Muscle of leg (tissue), 3 donors: ENCODE measurements at regions not wholly inside any gene's neighbourhood (a gene's known extent, or its start where the extent isn't known, plus 50 kb on each side); places are given as distances from the start of the nearest gene placed in this dataset.

Experiments
- DNase-seq: peaks from one replicate; pipeline ENCODE4 v3.0.0; 2013
- H3K27ac ChIP-seq: one replicate; pipeline ENCODE4 v1.5.1; 2013; ENCODE audit warnings: mild to moderate bottlenecking, low read length, control low read depth
- H3K27me3 ChIP-seq: one replicate; pipeline ENCODE4 v1.6.1; 2013; ENCODE audit warnings: low read length; ENCODE audit not compliant: control insufficient read depth, insufficient read depth
- H3K36me3 ChIP-seq: one replicate; pipeline ENCODE4 v1.6.1; 2013; ENCODE audit warnings: low read length; ENCODE audit not compliant: control insufficient read depth, insufficient read depth
- H3K4me1 ChIP-seq: one replicate; pipeline ENCODE4 v1.6.1; 2013; ENCODE audit warnings: low read length; ENCODE audit not compliant: control insufficient read depth, insufficient read depth
- H3K4me3 ChIP-seq: one replicate; pipeline ENCODE4 v1.5.1; 2013; ENCODE audit warnings: low read length, control low read depth
- H3K9me3 ChIP-seq: replicated peaks from 2 replicates; pipeline ENCODE4 v1.6.1; 2013; ENCODE audit warnings: low read depth, low read length; ENCODE audit not compliant: control insufficient read depth
- WGBS: methylation state at CpG from one replicate; pipeline ENCODE4 v1.1.5; 2013; ENCODE audit warnings: missing lambda C conversion rate; ENCODE audit not compliant: insufficient coverage; 5-methylcytosine and 5-hydroxymethylcytosine counted together

DNA sequence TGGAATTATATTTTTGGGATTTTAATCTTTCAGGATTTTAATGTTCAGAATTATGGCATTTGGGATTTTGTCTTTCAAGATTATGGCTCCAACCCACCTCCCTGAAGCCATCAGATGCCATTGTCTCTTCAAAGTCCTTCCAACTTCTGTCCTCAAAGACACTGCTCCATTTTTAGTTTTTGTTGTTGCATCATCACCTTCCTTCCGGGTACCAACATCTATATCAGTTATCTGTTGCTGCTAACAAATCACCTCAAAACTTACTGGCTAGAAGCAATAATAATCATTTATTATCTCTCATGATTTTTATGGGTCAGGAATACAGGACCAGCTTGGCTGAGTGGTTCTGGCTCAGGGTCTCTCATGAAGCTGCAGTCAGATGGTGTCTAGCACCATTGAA lies 138.8 kb upstream of the ZBED5 start:
- no peaks in the 10 kb centered on the region for H3K36me3 ChIP-seq
- no peak overlapping the region for H3K4me3 ChIP-seq
- no peak overlapping the region for H3K27ac ChIP-seq
- no peak for DNase-seq
- H3K4me1 ChIP-seq, result no peaks in the 10 kb centered on the region
- peaks cover 8% of the 10 kb centered on the region for H3K27me3 ChIP-seq
- H3K9me3 ChIP-seq, result no peaks in the 10 kb centered on the region
- WGBS, result no CpG with 5 or more reads among the region's 1 CpG

DNA sequence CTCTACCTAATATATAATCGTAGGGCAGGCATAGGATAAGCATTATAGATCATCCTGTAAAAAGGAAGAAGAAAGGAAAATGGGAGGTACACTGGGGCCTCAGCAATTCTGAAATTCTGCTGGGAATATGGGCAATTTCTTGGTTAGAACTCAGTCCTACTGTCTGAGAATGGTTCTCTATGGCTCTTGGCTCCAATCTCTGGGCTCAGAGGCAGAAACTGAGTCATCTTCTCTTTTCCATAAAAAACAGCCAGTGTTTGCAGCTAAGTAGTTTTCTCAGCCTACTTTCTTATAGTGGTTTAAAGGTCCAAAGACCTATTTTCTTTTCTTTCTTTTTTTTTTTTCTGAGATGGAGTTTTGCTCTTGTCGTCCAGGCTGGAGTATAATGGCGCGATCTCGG lies 135.8 kb upstream of the ZBED5 start:
- DNase-seq, result no peak
- no CpG with 5 or more reads among the region's 5 CpGs for WGBS
- H3K4me1 ChIP-seq, result no peaks in the 10 kb centered on the region
- H3K27ac ChIP-seq, result no peak overlapping the region
- H3K4me3 ChIP-seq, result no peak overlapping the region
- H3K9me3 ChIP-seq, result no peaks in the 10 kb centered on the region
- peaks cover 3% of the 10 kb centered on the region for H3K27me3 ChIP-seq
- no peaks in the 10 kb centered on the region for H3K36me3 ChIP-seq

DNA sequence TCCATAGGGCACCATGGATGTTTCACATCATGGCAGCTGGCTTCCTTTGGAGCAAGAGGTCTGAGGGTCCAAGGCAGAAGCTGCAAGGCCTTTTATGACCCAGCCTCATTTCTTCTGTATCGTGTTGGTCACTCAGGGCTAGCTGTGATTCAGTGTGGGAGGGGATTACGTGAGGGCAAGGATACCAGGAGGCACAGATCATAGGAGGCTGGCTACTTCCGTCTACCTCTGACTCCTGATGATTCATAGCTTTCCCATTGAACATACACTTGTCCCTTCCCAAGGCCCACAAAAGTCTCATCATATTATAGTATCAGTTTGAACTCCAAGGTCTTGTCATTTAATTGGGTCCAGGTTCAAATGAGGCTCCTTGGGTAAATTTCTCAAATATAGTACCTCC lies 135.3 kb upstream of the ZBED5 start:
- no peaks in the 10 kb centered on the region for H3K9me3 ChIP-seq
- H3K27ac ChIP-seq, result no peak overlapping the region
- H3K4me1 ChIP-seq, result no peaks in the 10 kb centered on the region
- WGBS, result no CpG with 5 or more reads among the region's 3 CpGs
- H3K27me3 ChIP-seq, result peaks cover 3% of the 10 kb centered on the region
- H3K4me3 ChIP-seq, result no peak overlapping the region
- no peaks in the 10 kb centered on the region for H3K36me3 ChIP-seq
- no peak for DNase-seq

DNA sequence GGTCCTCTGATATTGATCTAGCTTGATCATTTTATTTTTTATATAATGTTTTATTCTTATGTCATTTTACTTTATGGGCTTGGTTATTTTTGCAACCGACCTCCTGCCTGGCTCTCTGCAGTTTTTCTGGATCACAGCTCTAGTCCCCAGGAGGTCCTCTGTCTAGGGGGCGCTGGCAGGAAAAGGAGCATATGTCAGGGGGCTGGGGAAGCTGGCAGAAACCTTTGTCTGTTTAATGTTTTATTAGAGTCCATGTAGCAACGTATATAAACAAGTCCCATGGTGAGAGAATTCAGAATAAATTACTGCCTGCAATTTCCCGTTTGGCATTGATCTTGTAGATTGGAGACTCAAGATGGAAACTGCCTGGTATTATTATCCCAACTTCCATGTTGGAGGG lies 133.5 kb upstream of the ZBED5 start:
- no peak for DNase-seq
- no peak overlapping the region for H3K4me3 ChIP-seq
- WGBS, result 59% methylated on average over 2 of the region's 4 CpGs
- no peaks in the 10 kb centered on the region for H3K36me3 ChIP-seq
- H3K27me3 ChIP-seq, result peaks cover 3% of the 10 kb centered on the region
- H3K9me3 ChIP-seq, result no peaks in the 10 kb centered on the region
- no peaks in the 10 kb centered on the region for H3K4me1 ChIP-seq
- no peak overlapping the region for H3K27ac ChIP-seq

DNA sequence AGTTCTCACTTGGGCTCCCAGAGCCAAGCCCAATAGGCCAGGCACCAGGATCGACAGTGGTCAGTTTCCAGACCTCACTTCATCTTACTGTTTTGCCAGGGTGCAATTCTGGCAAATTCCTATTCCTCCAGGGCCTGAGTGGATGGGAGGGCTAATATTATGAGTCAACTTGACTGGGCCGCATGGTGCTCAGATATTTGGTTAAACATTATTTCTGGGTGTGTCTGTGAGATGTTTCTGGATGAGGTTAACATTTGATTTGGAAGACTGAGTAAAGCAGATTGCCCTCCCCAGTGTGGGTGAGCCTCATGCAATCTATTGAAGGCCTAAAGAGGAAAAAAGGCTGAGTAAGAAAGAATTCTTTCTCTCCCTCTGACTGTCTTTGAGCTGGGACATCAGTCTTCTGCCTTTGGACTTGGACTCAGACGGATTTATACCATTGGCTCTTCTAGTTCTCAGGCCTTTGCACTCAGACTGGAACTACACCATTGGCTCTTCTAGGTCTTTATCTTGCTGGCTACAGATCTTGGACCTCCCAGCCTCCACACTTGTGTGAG lies 132.9 kb upstream of the ZBED5 start:
- Histone ChIP-seq H3K4me3 (no peak overlapping the region), H3K27ac (no peak overlapping the region), H3K4me1 (no peaks in the 10 kb centered on the region), H3K9me3 (no peaks in the 10 kb centered on the region), H3K27me3 (peaks cover 3% of the 10 kb centered on the region), H3K36me3 (no peaks in the 10 kb centered on the region)
- 80% methylated on average over 2 of the region's 3 CpGs for WGBS
- no peak for DNase-seq

DNA sequence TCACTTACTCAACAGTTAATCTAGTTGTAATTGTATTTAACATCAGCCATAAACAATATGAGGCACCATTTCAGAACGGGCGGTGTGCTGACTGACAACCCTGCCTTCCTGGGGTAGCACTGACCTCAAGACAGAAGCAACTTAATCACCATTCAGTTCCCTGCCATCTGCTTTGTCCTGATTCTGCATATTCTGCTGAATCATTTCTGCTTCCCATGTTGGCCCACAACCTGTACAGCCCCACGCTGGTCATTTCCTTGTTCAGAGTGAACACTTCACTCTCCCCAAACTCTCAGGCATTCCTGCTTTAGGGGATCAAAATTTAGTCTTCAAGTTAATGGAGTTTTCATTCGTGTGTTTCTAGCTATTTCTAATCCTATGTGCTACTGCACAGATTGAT lies 132.3 kb upstream of the ZBED5 start:
- WGBS, result 94% methylated on average over 2 of the region's 4 CpGs
- Histone ChIP-seq H3K27me3 (peaks cover 3% of the 10 kb centered on the region), H3K4me3 (no peak overlapping the region), H3K27ac (no peak overlapping the region), H3K9me3 (no peaks in the 10 kb centered on the region), H3K36me3 (no peaks in the 10 kb centered on the region), H3K4me1 (no peaks in the 10 kb centered on the region)
- no peak for DNase-seq

DNA sequence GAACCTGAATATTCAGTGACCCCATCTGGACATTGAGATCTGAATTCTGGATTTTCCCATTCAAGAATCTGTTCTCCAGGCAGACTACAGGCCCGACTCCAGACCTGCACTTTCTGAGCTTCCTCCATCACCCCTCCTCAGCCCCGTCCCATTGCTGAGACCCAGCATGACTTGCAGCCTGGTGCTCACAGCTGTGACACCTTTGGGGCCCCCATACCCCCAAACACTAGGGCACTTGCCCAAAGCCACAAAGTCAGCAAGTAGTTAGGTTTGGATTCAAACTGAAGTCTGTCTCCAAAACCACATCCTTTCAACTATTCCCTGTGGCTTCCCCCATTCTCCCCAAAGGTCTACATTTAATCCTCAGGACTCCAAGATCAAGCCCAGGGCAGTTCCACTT lies 128.2 kb upstream of the ZBED5 start:
- Histone ChIP-seq H3K9me3 (no peaks in the 10 kb centered on the region), H3K4me1 (no peaks in the 10 kb centered on the region), H3K27ac (no peak overlapping the region), H3K4me3 (no peak overlapping the region), H3K27me3 (no peaks in the 10 kb centered on the region), H3K36me3 (no peaks in the 10 kb centered on the region)
- WGBS, result 88% methylated on average over 2 of the region's 2 CpGs
- no peak for DNase-seq

DNA sequence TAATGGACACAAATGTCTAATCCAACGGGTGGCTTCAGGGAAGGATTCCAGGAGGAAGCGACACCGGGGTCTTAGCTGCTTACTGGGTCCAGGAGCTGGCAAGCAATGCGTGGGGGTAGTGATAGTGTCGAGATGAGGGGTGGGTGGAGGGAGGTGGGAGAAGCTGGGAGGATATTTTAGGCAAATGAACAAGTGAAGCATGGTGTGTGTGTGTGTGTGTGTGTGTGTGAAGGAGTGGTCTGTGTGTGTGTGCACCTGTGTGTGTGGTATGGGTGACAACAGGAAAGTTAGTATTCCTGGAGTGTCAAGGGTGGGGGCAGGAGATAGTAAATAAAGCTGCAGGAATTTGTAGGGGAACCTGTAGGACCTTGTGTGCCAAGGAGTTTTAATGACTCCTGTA lies 126.9 kb upstream of the ZBED5 start:
- Histone ChIP-seq H3K4me3 (no peak overlapping the region), H3K27me3 (no peaks in the 10 kb centered on the region), H3K4me1 (no peaks in the 10 kb centered on the region), H3K36me3 (no peaks in the 10 kb centered on the region), H3K27ac (no peak overlapping the region), H3K9me3 (no peaks in the 10 kb centered on the region)
- whole genome bisulfite sequencing, result 88% methylated on average over 5 of the region's 5 CpGs
- no peak for DNase-seq

DNA sequence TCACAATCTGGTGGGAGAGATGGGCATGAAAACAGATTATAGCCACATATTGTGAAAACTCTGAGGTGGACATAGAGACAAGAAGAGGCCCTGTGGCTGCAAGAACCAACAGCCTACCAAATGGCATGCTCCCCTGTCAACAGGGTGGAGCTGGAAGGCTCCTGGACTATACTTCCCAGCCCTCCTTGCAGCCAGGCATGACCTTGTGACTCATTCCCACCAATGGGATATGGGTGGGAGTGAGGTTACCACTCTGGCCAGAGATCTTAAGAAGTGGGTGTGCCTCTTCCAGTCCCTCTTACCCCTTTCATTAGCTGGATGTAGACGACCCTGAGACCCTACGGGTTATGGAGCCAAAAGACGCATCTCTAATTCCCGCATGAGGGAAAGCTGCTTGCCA lies 126.4 kb upstream of the ZBED5 start:
- Histone ChIP-seq H3K9me3 (no peaks in the 10 kb centered on the region), H3K36me3 (no peaks in the 10 kb centered on the region), H3K27me3 (no peaks in the 10 kb centered on the region), H3K4me3 (no peak overlapping the region), H3K27ac (no peak overlapping the region), H3K4me1 (no peaks in the 10 kb centered on the region)
- 82% methylated on average over 4 of the region's 4 CpGs for WGBS
- no peak for DNase-seq

DNA sequence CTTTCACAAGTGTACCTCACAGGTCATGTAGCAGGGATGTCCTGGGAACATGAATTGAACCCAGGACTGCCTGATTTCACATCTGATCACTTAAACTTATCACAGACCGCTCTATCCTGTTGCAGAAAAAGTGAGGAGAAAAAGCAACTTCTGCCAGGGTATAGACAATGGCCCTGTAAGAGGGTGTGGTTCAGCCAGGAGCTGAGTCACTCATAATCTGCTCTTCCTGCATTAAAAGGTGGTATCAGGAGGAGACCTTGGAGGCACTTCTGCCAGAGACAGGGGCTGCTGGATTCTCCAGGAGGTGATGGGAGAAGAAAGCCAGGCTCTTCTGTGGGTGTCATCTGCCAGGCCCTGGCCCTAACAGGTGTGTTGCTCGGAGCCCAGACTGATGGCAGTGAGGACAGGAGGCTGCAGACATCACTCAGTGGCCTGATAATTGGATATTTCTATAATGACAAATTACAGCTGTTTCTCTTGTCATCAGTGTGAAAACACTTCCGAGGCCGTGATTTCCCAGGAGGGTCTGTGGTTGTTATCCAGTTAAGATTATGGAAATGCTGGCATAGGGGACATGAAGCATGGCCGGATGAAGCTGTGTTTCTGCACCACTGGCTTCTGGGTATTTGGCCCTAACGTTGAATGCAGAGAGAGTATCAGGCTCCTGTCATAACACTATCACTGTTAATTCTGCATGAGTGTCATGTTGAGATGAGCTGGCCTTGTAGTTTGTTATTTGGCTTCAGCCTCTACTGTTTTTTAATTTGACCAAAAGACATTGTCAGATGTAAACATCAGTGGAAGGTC lies 125.1 kb upstream of the ZBED5 start:
- Histone ChIP-seq H3K4me3 (no peak overlapping the region), H3K4me1 (no peaks in the 10 kb centered on the region), H3K27me3 (no peaks in the 10 kb centered on the region), H3K27ac (no peak overlapping the region), H3K9me3 (no peaks in the 10 kb centered on the region), H3K36me3 (no peaks in the 10 kb centered on the region)
- no CpG with 5 or more reads among the region's 6 CpGs for WGBS
- DNase-seq, result no peak
